ENCODE measurements at regions not wholly inside any gene's neighbourhood (a gene's known extent, or its start where the extent isn't known, plus 50 kb on each side); places are given as distances from the start of the nearest gene placed in this dataset.

- H3K27ac ChIP-seq, result no peak overlapping the region
- WGBS, 2 donors, result 42 to 50% methylated on average over 7 of the region's 7 CpGs
- no peak for DNase-seq
- H3K4me3 ChIP-seq (replicated peaks in 1 of 3), result no peak overlapping the region
- peaks cover 4% of the 10 kb centered on the region for H3K27me3 ChIP-seq
- no peaks in the 10 kb centered on the region for H3K4me1 ChIP-seq
- TF ChIP-seq CTCF (IDR thresholded peaks at IDR 0.05) (no peak), POLR2A (IDR thresholded peaks at IDR 0.05) (no peak)
- no peaks in the 10 kb centered on the region for H3K36me3 ChIP-seq
- intact Hi-C loops (cut with DNase I), result no loop called here
- no peaks in the 10 kb centered on the region for H3K9me3 ChIP-seq
These were observed 501.1 kb downstream of the VRK1 start for GRCh38 chr14:97298331-97298730.

DNA sequence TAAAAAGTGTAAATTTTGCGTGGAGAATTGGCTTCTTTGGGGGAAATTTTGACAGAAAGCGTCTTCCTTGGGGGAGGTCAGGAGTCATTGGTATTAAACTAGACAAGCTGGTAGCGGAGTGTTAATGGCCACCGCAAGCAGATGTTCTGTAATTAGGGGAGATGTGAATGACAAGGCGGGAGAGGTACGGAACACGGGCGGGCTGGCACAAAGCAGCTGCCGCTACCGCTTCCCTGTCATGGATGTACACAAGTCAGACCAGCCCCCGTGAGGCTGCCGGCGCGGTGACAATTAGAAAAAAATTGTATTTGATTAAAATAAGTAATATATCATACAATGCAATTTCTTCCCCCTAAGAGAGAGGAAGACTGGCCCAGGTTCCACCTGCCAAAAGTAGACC, 501.6 kb downstream of the VRK1 start:
- no peaks in the 10 kb centered on the region for H3K36me3 ChIP-seq
- WGBS, 2 donors, result 89 to 91% methylated on average over 14 of the region's 14 CpGs
- TF ChIP-seq POLR2A (IDR thresholded peaks at IDR 0.05), result no peak
- no peak for TF ChIP-seq CTCF (IDR thresholded peaks at IDR 0.05)
- H3K27me3 ChIP-seq, result peaks cover 4% of the 10 kb centered on the region
- H3K9me3 ChIP-seq, result no peaks in the 10 kb centered on the region
- DNase-seq, result no peak
- no peaks in the 10 kb centered on the region for H3K4me1 ChIP-seq
- H3K27ac ChIP-seq, result no peak overlapping the region
- intact Hi-C loops (cut with DNase I), result no loop called here
- H3K4me3 ChIP-seq (replicated peaks in 1 of 3), result no peak overlapping the region

DNA sequence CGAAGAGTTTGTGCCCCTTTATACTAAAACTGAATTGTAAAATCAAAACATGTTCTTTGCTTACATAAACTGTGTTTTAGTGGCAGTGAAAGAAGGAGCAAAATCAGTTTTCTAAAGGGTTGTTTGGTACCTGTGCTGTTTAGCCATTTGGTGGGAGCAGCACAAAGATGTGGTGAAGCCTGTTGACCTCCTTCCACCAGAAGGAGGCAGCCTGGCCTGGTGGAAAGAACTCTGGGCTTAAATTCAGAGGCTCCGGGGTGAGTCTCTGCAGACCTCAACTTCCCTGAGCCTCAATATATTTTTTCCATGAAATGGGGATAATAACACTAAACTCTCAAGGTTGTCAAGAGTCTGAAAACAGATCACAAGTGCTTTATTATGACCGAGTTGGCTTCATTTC, 502.5 kb downstream of the VRK1 start:
- Histone ChIP-seq H3K9me3 (no peaks in the 10 kb centered on the region), H3K4me1 (no peaks in the 10 kb centered on the region), H3K27me3 (peaks cover 4% of the 10 kb centered on the region), H3K36me3 (no peaks in the 10 kb centered on the region), H3K27ac (no peak overlapping the region), H3K4me3 (replicated peaks in 1 of 3) (no peak overlapping the region)
- DNase-seq, result no peak
- 64 to 66% methylated on average over 3 of the region's 3 CpGs for WGBS, 2 donors
- no peak for TF ChIP-seq CTCF (IDR thresholded peaks at IDR 0.05)
- intact Hi-C loops (cut with DNase I), result no loop called here

DNA sequence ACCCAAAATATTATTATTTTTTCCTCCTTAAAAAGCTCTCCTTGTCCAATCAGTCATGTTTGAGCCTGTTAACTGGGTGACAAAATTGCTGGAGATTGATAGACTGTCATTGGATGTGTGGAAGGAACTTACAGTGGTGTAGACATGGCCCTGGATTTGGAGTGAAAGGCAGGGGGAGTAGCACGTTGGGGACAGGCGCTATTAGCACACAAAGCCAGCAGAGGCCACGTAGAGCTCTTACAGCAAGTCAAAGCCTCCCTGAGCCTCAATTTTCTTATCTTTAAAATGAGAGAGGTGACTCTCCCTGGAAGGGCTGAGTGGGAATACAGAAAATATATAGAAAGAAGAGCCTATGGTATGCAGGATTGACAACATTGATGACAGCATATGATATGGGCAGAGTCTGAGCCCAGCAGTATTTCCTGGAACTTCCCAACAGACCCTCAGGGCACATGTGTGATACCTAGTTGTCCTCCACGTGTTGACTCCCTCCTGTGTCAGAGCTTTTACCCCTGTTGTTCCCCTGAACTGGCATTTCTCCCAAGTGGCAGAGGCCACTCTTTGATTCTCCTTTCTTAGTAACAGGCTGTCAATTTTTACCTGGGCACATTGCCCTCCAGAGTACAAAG, 504.9 kb downstream of the VRK1 start:
- intact Hi-C loops (cut with DNase I), result no loop called here
- Histone ChIP-seq H3K4me3 (replicated peaks in 1 of 3) (no peak overlapping the region), H3K9me3 (no peaks in the 10 kb centered on the region), H3K27me3 (no peaks in the 10 kb centered on the region), H3K36me3 (no peaks in the 10 kb centered on the region), H3K4me1 (no peaks in the 10 kb centered on the region), H3K27ac (no peak overlapping the region)
- TF ChIP-seq CTCF (IDR thresholded peaks at IDR 0.05) (no peak), POLR2A (IDR thresholded peaks at IDR 0.05) (no peak)
- no peak for DNase-seq
- WGBS, 2 donors, result 47 to 50% methylated on average over 4 of the region's 4 CpGs

DNA sequence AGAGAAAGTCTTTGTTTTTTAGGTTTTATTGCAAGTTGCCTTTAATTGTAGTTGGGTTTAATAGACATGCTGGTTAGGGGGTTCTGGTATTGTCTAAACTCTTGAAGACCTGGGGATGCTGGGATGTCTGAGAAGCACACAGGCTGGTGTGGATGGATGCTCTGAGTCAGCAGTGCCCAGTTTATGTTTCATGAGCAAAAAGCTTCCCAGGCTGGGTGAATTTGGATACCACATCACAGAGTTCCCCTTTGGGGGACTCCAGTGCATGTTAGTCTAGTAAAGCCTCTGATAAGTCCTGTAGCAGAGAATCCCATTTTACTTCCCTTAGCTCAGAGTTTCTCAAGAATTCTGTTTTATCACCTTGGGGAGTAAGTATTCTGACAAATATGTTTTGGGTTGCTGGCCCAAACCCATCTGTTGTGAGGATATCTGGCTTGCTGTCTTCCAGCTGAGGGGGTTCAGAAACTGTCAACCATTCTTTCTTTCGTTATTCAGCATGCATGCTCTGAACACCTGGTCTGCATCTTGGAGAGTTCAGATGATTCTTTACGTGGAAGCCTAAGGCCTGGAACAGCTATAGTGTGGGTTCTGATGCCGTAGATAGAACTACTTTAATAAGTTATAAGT, 509.1 kb downstream of the VRK1 start:
- Histone ChIP-seq H3K27ac (no peak overlapping the region), H3K4me1 (no peaks in the 10 kb centered on the region), H3K4me3 (replicated peaks in 1 of 3) (no peak overlapping the region), H3K27me3 (no peaks in the 10 kb centered on the region), H3K9me3 (no peaks in the 10 kb centered on the region), H3K36me3 (no peaks in the 10 kb centered on the region)
- no peak for DNase-seq
- 84 to 89% methylated on average over 3 of the region's 3 CpGs for WGBS, 2 donors
- intact Hi-C loops (cut with DNase I), result no loop called here
- no peak for TF ChIP-seq CTCF (IDR thresholded peaks at IDR 0.05)
- no peak for TF ChIP-seq POLR2A (IDR thresholded peaks at IDR 0.05)
